BLaER1 (cell line): ENCODE measurements at regions not wholly inside any gene's neighbourhood (a gene's known extent, or its start where the extent isn't known, plus 50 kb on each side); places are given as distances from the start of the nearest gene placed in this dataset.

Experiments
- H3K27ac ChIP-seq: shearing (Covaris generic); formaldehyde crosslinking; 2 replicates; pipeline ENCODE4 v1.8.1; 2022
- H3K27me3 ChIP-seq: shearing (Covaris generic); formaldehyde crosslinking; 2 replicates; pipeline ENCODE4 v1.8.1; 2022
- H3K36me3 ChIP-seq: shearing (Covaris generic); formaldehyde crosslinking; 2 replicates; pipeline ENCODE4 v1.8.1; 2022
- H3K4me1 ChIP-seq: shearing (Covaris generic); formaldehyde crosslinking; 2 replicates; pipeline ENCODE4 v1.8.1; 2022
- H3K4me2 ChIP-seq: shearing (Covaris generic); formaldehyde crosslinking; 2 replicates; pipeline ENCODE4 v1.8.1; 2022
- H3K4me3 ChIP-seq: shearing (Covaris generic); formaldehyde crosslinking; 2 replicates; pipeline ENCODE4 v1.8.1; 2022
- H3K9ac ChIP-seq: shearing (Covaris generic); formaldehyde crosslinking; 2 replicates; pipeline ENCODE4 v1.8.1; 2022
- H3K9me3 ChIP-seq: shearing (Covaris generic); formaldehyde crosslinking; 2 replicates; pipeline ENCODE4 v1.8.1; 2022
- H4K20me1 ChIP-seq: shearing (Covaris generic); formaldehyde crosslinking; 2 replicates; pipeline ENCODE4 v1.8.1; 2022
- Cebpa-rat ChIP-seq: shearing (Covaris generic); IDR thresholded peaks from 2 replicates; pipeline ENCODE4 v1.8.1; 2022

GRCh38 chr9:10706788-10707187, 94.0 kb upstream of the PTPRD start:
- no peaks in the 10 kb centered on the region for H3K9me3 ChIP-seq
- H4K20me1 ChIP-seq: no peaks in the 10 kb centered on the region
- no peak overlapping the region for H3K27ac ChIP-seq
- no peaks in the 10 kb centered on the region for H3K27me3 ChIP-seq
- H3K9ac ChIP-seq: no peak overlapping the region
- no peak overlapping the region for H3K4me2 ChIP-seq
- H3K4me3 ChIP-seq: no peak overlapping the region
- no peaks in the 10 kb centered on the region for H3K4me1 ChIP-seq
- TF ChIP-seq Cebpa-rat: no peak
- H3K36me3 ChIP-seq: no peaks in the 10 kb centered on the region

DNA sequence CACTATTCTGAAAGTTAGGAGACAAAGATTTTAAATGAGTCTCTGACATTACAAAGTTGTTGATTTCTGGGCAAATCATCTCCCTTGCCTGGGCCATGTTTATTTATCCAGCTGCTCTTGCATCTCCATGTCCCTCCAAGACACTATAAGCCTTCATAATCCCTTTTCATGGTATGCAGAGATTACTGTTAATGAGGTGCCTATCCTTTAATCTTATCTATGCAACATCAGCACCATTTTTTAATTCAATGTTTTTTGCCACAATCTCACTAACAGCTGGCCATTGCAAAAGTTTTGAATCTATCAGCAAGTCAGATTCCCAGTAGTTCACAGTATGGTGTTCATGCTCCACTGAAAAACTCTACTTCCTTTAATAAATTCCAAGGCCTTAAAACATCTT, 108.5 kb upstream of the PTPRD start:
- Histone ChIP-seq H3K27me3 (no peaks in the 10 kb centered on the region), H3K36me3 (no peaks in the 10 kb centered on the region)
- TF ChIP-seq Cebpa-rat: no peak

GRCh38 chr9:10729213-10729612, 116.4 kb upstream of the PTPRD start:
- no peaks in the 10 kb centered on the region for H3K4me1 ChIP-seq

More for the DNA sequence above, 108.5 kb upstream of the PTPRD start:
- Histone ChIP-seq H3K4me3 (no peak overlapping the region), H4K20me1 (no peaks in the 10 kb centered on the region), H3K4me1 (no peaks in the 10 kb centered on the region), H3K9me3 (no peaks in the 10 kb centered on the region), H3K27ac (no peak overlapping the region), H3K4me2 (no peak overlapping the region), H3K9ac (no peak overlapping the region)

GRCh38 chr9:10744669-10745068, 131.9 kb upstream of the PTPRD start:
- no peak overlapping the region for H3K4me2 ChIP-seq
- H3K4me1 ChIP-seq: no peaks in the 10 kb centered on the region
- no peaks in the 10 kb centered on the region for H3K9me3 ChIP-seq
- no peaks in the 10 kb centered on the region for H3K36me3 ChIP-seq
- no peak overlapping the region for H3K27ac ChIP-seq
- H4K20me1 ChIP-seq: no peaks in the 10 kb centered on the region
- H3K4me3 ChIP-seq: no peak overlapping the region
- H3K27me3 ChIP-seq: no peaks in the 10 kb centered on the region
- no peak overlapping the region for H3K9ac ChIP-seq
- TF ChIP-seq Cebpa-rat: no peak

More at GRCh38 chr9:10729213-10729612, 116.4 kb upstream of the PTPRD start:
- Histone ChIP-seq H3K27me3 (no peaks in the 10 kb centered on the region), H3K36me3 (no peaks in the 10 kb centered on the region), H3K4me2 (no peak overlapping the region), H4K20me1 (no peaks in the 10 kb centered on the region), H3K9ac (no peak overlapping the region), H3K4me3 (no peak overlapping the region), H3K27ac (no peak overlapping the region), H3K9me3 (no peaks in the 10 kb centered on the region)
- no peak for TF ChIP-seq Cebpa-rat

DNA sequence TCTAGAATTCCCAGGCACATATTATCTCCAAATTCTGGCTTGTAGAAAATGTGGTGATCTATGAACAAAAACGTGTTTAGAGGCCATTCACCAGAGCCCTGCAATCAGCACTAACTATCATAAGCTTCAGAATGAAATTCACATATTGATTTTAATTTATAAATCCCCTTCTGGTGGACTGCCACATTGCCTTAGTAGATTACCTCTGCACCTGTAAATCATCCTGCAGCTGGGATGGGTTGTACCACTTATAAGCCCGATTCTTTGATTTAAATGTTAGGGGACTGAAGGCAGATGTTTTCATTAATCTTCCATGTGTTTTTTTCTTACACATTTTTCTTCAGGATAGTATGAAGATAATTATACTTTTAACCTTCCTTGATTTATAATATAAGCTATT, 140.7 kb upstream of the PTPRD start:
- no peak for TF ChIP-seq Cebpa-rat
- Histone ChIP-seq H3K36me3 (no peaks in the 10 kb centered on the region), H3K9me3 (no peaks in the 10 kb centered on the region)

DNA sequence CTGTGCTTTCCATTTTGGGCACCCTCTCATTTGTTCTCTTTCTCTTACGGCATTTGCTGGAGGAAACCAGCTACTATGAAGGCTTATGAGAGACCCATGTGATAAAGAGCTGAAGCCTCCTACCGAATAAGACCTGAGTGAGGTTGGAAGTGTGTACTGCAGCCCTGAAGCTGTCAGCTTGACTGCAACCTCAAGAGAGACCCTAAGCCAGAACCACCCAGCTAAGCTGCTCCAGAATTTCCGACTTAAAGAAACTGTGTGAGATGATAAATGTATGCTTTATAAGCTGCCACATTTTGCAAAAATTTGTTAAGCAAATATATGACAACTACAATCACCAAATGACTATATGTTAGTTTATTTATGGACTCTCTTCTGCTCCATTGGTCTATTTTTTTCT, 151.7 kb upstream of the PTPRD start:
- H4K20me1 ChIP-seq: no peaks in the 10 kb centered on the region
- H3K9ac ChIP-seq: no peak overlapping the region
- H3K9me3 ChIP-seq: no peaks in the 10 kb centered on the region
- H3K27me3 ChIP-seq: no peaks in the 10 kb centered on the region
- H3K4me2 ChIP-seq: no peak overlapping the region
- H3K4me3 ChIP-seq: no peak overlapping the region
- H3K4me1 ChIP-seq: no peaks in the 10 kb centered on the region
- TF ChIP-seq Cebpa-rat: no peak
- no peak overlapping the region for H3K27ac ChIP-seq
- H3K36me3 ChIP-seq: no peaks in the 10 kb centered on the region

More for the DNA sequence above, 140.7 kb upstream of the PTPRD start:
- Histone ChIP-seq H3K27ac (no peak overlapping the region), H4K20me1 (no peaks in the 10 kb centered on the region), H3K4me3 (no peak overlapping the region), H3K4me2 (no peak overlapping the region), H3K9ac (no peak overlapping the region), H3K27me3 (no peaks in the 10 kb centered on the region), H3K4me1 (no peaks in the 10 kb centered on the region)

GRCh38 chr9:10773136-10773535, 160.3 kb upstream of the PTPRD start:
- TF ChIP-seq Cebpa-rat: no peak
- no peaks in the 10 kb centered on the region for H3K27me3 ChIP-seq
- H3K4me3 ChIP-seq: no peak overlapping the region
- no peaks in the 10 kb centered on the region for H4K20me1 ChIP-seq
- H3K4me1 ChIP-seq: no peaks in the 10 kb centered on the region
- no peak overlapping the region for H3K27ac ChIP-seq
- H3K36me3 ChIP-seq: no peaks in the 10 kb centered on the region
- H3K9ac ChIP-seq: no peak overlapping the region
- H3K9me3 ChIP-seq: no peaks in the 10 kb centered on the region
- no peak overlapping the region for H3K4me2 ChIP-seq

DNA sequence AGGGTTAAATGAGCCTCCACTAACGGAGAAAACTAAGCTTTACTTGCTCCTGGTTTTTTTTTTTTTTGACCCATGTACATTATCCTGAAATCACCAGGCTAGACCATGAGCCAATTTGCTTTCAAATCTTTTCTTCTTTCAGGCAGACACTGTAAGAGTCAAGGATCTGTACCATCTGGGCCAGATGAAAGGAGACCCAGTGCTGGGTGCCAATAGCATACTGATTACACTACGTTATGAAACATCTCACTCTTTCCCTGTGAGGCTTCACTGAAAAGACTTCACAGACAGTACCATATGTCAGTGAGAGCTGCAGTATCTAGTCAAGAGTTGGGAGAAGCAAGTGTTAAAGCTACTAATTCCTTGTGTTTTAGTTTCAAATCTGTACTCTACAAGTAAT, 161.2 kb upstream of the PTPRD start:
- no peaks in the 10 kb centered on the region for H3K4me1 ChIP-seq
- no peaks in the 10 kb centered on the region for H3K9me3 ChIP-seq
- no peak overlapping the region for H3K27ac ChIP-seq
- H3K4me2 ChIP-seq: no peak overlapping the region
- H3K9ac ChIP-seq: no peak overlapping the region
- H3K4me3 ChIP-seq: no peak overlapping the region
- TF ChIP-seq Cebpa-rat: no peak
- H3K36me3 ChIP-seq: no peaks in the 10 kb centered on the region
- no peaks in the 10 kb centered on the region for H4K20me1 ChIP-seq
- H3K27me3 ChIP-seq: no peaks in the 10 kb centered on the region

- H3K9me3 ChIP-seq: peaks cover 4% of the 10 kb centered on the region
- H3K27ac ChIP-seq: no peak overlapping the region
- H3K4me2 ChIP-seq: no peak overlapping the region
- H3K4me1 ChIP-seq: no peaks in the 10 kb centered on the region
- TF ChIP-seq Cebpa-rat: no peak
- no peaks in the 10 kb centered on the region for H3K36me3 ChIP-seq
- no peak overlapping the region for H3K4me3 ChIP-seq
- no peaks in the 10 kb centered on the region for H4K20me1 ChIP-seq
- H3K9ac ChIP-seq: no peak overlapping the region
- no peaks in the 10 kb centered on the region for H3K27me3 ChIP-seq
These were observed 172.5 kb upstream of the PTPRD start for GRCh38 chr9:10785255-10785654.

DNA sequence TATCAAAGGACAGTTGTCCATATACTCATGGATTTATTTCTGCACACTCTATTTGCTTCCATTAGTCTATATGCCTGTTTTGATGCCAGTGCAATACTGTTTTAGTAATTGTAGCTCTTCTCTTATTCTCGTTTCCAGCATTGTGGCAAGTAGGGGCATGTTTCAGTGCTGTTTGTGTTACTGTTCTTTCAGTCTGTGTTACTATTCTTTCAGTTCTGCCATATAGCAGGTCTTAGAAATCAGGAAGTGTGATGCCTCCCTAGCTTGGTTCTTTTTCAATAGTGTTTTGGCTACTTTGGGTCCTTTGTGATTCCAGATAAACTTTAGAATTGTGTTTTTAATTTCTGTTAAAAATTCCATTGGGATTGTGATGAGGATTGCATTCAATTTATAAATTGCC, 180.5 kb upstream of the PTPRD start:
- Histone ChIP-seq H3K27ac (no peak overlapping the region), H3K36me3 (no peaks in the 10 kb centered on the region), H4K20me1 (no peaks in the 10 kb centered on the region)

DNA sequence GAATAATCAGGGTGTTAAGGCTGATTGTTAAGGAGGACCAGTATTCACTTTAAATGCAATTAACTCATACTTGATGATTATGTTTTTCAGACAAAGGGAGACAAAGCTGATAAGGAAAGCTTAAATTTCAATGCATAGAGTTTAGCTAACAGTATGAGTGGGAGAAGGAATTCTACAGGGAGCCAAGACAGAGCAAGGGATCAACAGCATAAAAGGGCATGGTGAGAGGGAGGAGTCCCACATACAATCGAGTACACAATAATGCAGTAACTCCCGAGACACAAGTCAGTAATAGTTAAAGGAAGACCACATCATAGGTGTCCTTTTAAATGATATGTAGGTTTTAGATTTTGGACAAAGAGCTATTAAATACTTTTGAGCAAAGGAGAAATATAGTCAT, 191.7 kb upstream of the PTPRD start:
- Histone ChIP-seq H3K4me3 (no peak overlapping the region), H3K27ac (no peak overlapping the region), H3K4me2 (no peak overlapping the region), H4K20me1 (no peaks in the 10 kb centered on the region), H3K9ac (no peak overlapping the region), H3K9me3 (no peaks in the 10 kb centered on the region), H3K36me3 (no peaks in the 10 kb centered on the region), H3K4me1 (peaks cover 14% of the 10 kb centered on the region), H3K27me3 (no peaks in the 10 kb centered on the region)
- no peak for TF ChIP-seq Cebpa-rat

More for the DNA sequence above, 180.5 kb upstream of the PTPRD start:
- H3K9ac ChIP-seq: no peak overlapping the region
- no peak overlapping the region for H3K4me3 ChIP-seq
- no peak overlapping the region for H3K4me2 ChIP-seq
- peaks cover 17% of the 10 kb centered on the region for H3K9me3 ChIP-seq
- TF ChIP-seq Cebpa-rat: no peak
- H3K27me3 ChIP-seq: no peaks in the 10 kb centered on the region
- no peaks in the 10 kb centered on the region for H3K4me1 ChIP-seq
